Sigmoid colon (tissue), 4 donors: ENCODE measurements at regions not wholly inside any gene's neighbourhood (a gene's known extent, or its start where the extent isn't known, plus 50 kb on each side); places are given as distances from the start of the nearest gene placed in this dataset.

Experiments used
- CTCF ChIP-seq, 4 experiments: fragments of 450-650 bp in 3 of 4; fragments of 200-600 bp in 1 of 4; IDR thresholded peaks; one replicate each; pipeline ENCODE4 v1.5.1; 2016 to 2019; ENCODE audit warnings: antibody characterized with exemption in 4 of 4, mild to moderate bottlenecking in 3 of 4, moderate library complexity in 2 of 4
- EP300 ChIP-seq, 4 donors: sonication (generic); formaldehyde crosslinking; IDR thresholded peaks; one replicate each; pipeline ENCODE4 v1.6.1; 2017; ENCODE audit warnings: antibody characterized with exemption in 4 of 4
- POLR2A ChIP-seq, 2 donors: fragments of 450-650 bp; IDR thresholded peaks; one replicate each; pipeline ENCODE4 v1.6.1; 2016; ENCODE audit warnings: antibody characterized with exemption in 2 of 2, mild to moderate bottlenecking in 2 of 2, moderate library complexity in 2 of 2
- POLR2AphosphoS5 ChIP-seq, 4 donors: sonication (generic); formaldehyde crosslinking; IDR thresholded peaks; one replicate each; pipeline ENCODE4 v1.6.1; 2017; ENCODE audit warnings: antibody characterized with exemption in 4 of 4

DNA sequence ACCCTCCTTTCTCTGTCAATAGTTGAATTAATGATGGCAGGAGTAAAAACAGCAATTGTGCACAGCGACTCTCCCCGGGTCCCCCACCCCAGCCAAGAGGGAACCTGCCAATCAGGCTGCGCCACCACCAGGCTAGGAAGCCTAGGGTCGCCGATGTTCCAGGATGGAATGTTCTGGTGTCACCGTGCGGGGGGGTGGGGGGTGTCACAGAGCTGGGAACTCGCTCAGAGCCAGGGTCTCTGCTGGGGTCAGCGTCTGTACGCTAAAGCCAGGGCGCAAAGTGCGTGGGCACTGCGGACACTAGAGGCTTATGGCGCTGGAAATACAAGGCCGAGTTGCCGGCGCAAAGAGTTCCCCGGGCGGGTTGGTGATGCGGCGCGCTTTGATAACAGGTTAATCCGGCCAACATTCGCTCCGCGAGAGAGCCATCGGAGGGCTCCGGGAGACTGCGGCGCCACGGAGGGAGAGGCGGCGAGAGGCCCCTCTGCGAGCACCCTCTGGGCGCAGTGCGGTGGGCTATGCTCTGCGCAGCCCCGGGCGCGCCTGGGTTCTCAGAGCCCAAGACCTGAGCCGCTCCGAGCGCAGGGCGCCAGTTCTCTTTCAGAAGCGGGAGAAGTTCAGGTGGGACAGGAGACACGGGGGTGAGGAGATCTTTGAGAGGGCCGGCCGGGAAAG, 192.3 kb downstream of the EMX2 start:
- TF ChIP-seq POLR2AphosphoS5 (IDR thresholded peaks at IDR 0.05) (no peak), POLR2A (IDR thresholded peaks at IDR 0.05) (no peak), CTCF (IDR thresholded peaks at IDR 0.05) (no peak), EP300 (IDR thresholded peaks at IDR 0.05) (no peak)
